ENCODE measurements at regions not wholly inside any gene's neighbourhood (a gene's known extent, or its start where the extent isn't known, plus 50 kb on each side); places are given as distances from the start of the nearest gene placed in this dataset.
A peak's percentile ranks its signal among the peaks of the same experiment; 100 is the strongest.

GRCh38 chr12:79534029-79534867, 156.5 kb downstream of the PAWR start:
- no peak for DNase-seq (ENCODE audit: low spot score)

- no peak for DNase-seq (ENCODE audit: low spot score)
These were observed 157.9 kb downstream of the PAWR start for GRCh38 chr12:79532907-79533288.

GRCh38 chr12:79531518-79531917, 159.2 kb downstream of the PAWR start:
- DNase-seq (ENCODE audit: low spot score) = no peak

GRCh38 chr12:79527473-79527872, 163.3 kb downstream of the PAWR start:
- no peak for DNase-seq (ENCODE audit: low spot score)

GRCh38 chr12:79525357-79525756, 165.4 kb downstream of the PAWR start:
- no peak for DNase-seq (ENCODE audit: low spot score)

- DNase-seq (ENCODE audit: low spot score) = no peak
These were observed 166.1 kb downstream of the PAWR start for GRCh38 chr12:79524507-79525148.

GRCh38 chr12:79522989-79523386, 167.8 kb downstream of the PAWR start:
- no peak for DNase-seq (ENCODE audit: low spot score)

GRCh38 chr12:79522257-79522988, 168.3 kb downstream of the PAWR start:
- no peak for DNase-seq (ENCODE audit: low spot score)

- DNase-seq (ENCODE audit: low spot score) = no peak
These were observed 169.2 kb downstream of the PAWR start for GRCh38 chr12:79521576-79521975.

- no peak for DNase-seq (ENCODE audit: low spot score)
These were observed 173.4 kb downstream of the PAWR start for GRCh38 chr12:79517363-79517762.

GRCh38 chr12:79515530-79515935, 175.2 kb downstream of the PAWR start:
- DNase-seq (ENCODE audit: low spot score) = no peak

- peak; percentile 72 for DNase-seq (ENCODE audit: low spot score)
These were observed 175.8 kb downstream of the PAWR start for GRCh38 chr12:79514730-79515529.

- no peak for DNase-seq (ENCODE audit: low spot score)
These were observed 178.7 kb downstream of the PAWR start for GRCh38 chr12:79512068-79512467.

GRCh38 chr12:79508622-79509021, 182.1 kb downstream of the PAWR start:
- no peak for DNase-seq (ENCODE audit: low spot score)

Data from kidney capillary endothelial cell (primary cell).